ENCODE measurements at regions not wholly inside any gene's neighbourhood (a gene's known extent, or its start where the extent isn't known, plus 50 kb on each side); places are given as distances from the start of the nearest gene placed in this dataset.

DNA sequence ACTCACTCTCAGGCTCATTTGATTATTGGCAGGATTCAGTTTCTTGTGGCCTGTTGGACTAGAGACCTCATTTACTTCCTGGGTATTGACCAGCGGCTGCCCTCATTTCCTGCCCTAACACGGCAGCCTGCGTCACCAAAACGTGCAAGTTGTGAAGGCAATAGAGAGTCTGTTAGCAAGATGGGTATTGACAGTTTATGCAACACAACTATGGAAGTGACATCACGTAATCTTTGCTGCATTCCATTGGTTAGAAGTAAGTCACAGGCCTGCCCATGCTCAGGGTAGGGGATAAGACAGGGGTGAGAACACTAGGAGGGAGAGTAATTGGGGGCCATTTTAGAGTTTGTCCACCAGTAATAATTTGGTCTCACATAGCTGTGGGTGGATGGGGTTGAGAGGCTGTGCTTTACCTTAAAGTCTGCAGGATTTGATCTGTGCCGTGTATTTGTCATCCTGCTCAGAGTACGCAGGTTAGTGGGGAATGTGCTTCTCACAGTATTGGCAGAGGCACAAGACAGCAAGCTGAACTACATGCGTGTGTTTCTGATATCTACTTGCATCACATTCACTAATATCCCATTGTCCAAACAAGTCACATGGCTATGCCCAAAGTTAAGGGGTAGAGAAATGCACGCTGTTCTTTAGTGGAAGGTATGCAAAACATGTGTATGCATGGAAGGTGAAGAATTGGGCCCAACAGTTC, 83.3 kb downstream of the EDEM1 start:
- H2BK12ac ChIP-seq (ENCODE audit: low read length) = no peak overlapping the region
- H3K36me3 ChIP-seq (replicated peaks in 1 of 2; ENCODE audit: control insufficient read depth in 2 of 2, insufficient read depth in 2 of 2, low read length in 2 of 2) = no peaks in the 10 kb centered on the region
- no peak overlapping the region for H2AK5ac ChIP-seq (ENCODE audit: low read depth, low read length)
- H3K9me3 ChIP-seq (replicated peaks in 1 of 2; ENCODE audit: control insufficient read depth in 2 of 2, insufficient read depth in 1 of 2, low read depth in 1 of 2, low read length in 2 of 2) = no peaks in the 10 kb centered on the region
- no peak overlapping the region for H3K4ac ChIP-seq (ENCODE audit: low read length)
- no peak overlapping the region for H3K23ac ChIP-seq (ENCODE audit: low read depth, low read length, poor library complexity)
- no peak overlapping the region for H2AFZ ChIP-seq (ENCODE audit: low read length)
- H3K4me2 ChIP-seq (ENCODE audit: insufficient read depth, low read length, poor library complexity, severe bottlenecking) = no peak overlapping the region
- H3K14ac ChIP-seq (ENCODE audit: low read length) = no peak overlapping the region
- H3K79me1 ChIP-seq (ENCODE audit: low read depth, low read length) = no peaks in the 10 kb centered on the region
- H4K8ac ChIP-seq (ENCODE audit: low read depth, low read length) = no peak overlapping the region
- no peak overlapping the region for H3K4me3 ChIP-seq (ENCODE audit: low read length in 2 of 2)
- no peak overlapping the region for H4K91ac ChIP-seq (ENCODE audit: low read depth, low read length, poor library complexity)
- no peak overlapping the region for H3K18ac ChIP-seq (ENCODE audit: low read length)
- H3K9ac ChIP-seq (ENCODE audit: low read depth, low read length, poor library complexity) = no peak overlapping the region
- H2BK120ac ChIP-seq (ENCODE audit: low read depth, low read length) = no peak overlapping the region
- H2BK5ac ChIP-seq (ENCODE audit: low read length) = no peak overlapping the region
- no peaks in the 10 kb centered on the region for H3K4me1 ChIP-seq (ENCODE audit: control insufficient read depth in 2 of 2, insufficient read depth in 1 of 2, low read depth in 1 of 2, low read length in 2 of 2)
- no peak overlapping the region for H3K27ac ChIP-seq (replicated peaks; ENCODE audit: low read length)
- no peak for DNase-seq (ENCODE audit: low spot score)
- peaks cover 0 to 7% (median 0%) of the 10 kb centered on the region in 3 experiments for H3K27me3 ChIP-seq (ENCODE audit: control insufficient read depth in 3 of 3, insufficient read depth in 3 of 3, low read depth in 1 of 3, low read length in 3 of 3)
- H2BK15ac ChIP-seq (ENCODE audit: low read length) = no peak overlapping the region
- WGBS, 2 donors (ENCODE audit: extremely low coverage in 2 of 2, insufficient read length in 2 of 2, insufficient replicate concordance in 1 of 2) = no CpG with 5 or more reads among the region's 9 CpGs

DNA sequence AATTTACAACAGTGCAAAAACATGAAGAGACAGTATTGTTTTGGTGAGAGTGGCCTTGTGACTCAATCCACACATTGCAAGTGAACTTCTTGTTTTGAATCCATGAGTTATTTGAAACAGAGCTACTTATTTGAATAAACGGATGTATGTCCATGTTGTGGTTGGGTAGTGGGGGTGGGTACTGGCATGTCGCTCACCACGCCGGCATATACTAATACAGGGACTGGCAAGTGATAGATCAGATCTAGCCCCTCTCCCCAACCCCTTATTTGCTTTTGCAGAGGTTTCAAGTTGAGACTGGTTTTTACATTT, 83.8 kb downstream of the EDEM1 start:
- Histone ChIP-seq H2AFZ (ENCODE audit: low read length) (no peak overlapping the region), H3K4me1 (ENCODE audit: control insufficient read depth in 2 of 2, insufficient read depth in 1 of 2, low read depth in 1 of 2, low read length in 2 of 2) (no peaks in the 10 kb centered on the region), H3K9me3 (replicated peaks in 1 of 2; ENCODE audit: control insufficient read depth in 2 of 2, insufficient read depth in 1 of 2, low read depth in 1 of 2, low read length in 2 of 2) (no peaks in the 10 kb centered on the region), H3K27me3 (ENCODE audit: control insufficient read depth in 3 of 3, insufficient read depth in 3 of 3, low read depth in 1 of 3, low read length in 3 of 3) (peaks cover 0 to 7% (median 0%) of the 10 kb centered on the region in 3 experiments), H3K18ac (ENCODE audit: low read length) (no peak overlapping the region), H3K14ac (ENCODE audit: low read length) (no peak overlapping the region), H4K91ac (ENCODE audit: low read depth, low read length, poor library complexity) (no peak overlapping the region), H3K36me3 (replicated peaks in 1 of 2; ENCODE audit: control insufficient read depth in 2 of 2, insufficient read depth in 2 of 2, low read length in 2 of 2) (no peaks in the 10 kb centered on the region), H3K4me3 (ENCODE audit: low read length in 2 of 2) (no peak overlapping the region), H2BK120ac (ENCODE audit: low read depth, low read length) (no peak overlapping the region), H3K9ac (ENCODE audit: low read depth, low read length, poor library complexity) (no peak overlapping the region), H3K79me1 (ENCODE audit: low read depth, low read length) (no peaks in the 10 kb centered on the region), H3K23ac (ENCODE audit: low read depth, low read length, poor library complexity) (no peak overlapping the region), H2AK5ac (ENCODE audit: low read depth, low read length) (no peak overlapping the region), H3K4me2 (ENCODE audit: insufficient read depth, low read length, poor library complexity, severe bottlenecking) (no peak overlapping the region), H3K4ac (ENCODE audit: low read length) (no peak overlapping the region), H3K27ac (replicated peaks; ENCODE audit: low read length) (no peak overlapping the region), H2BK15ac (ENCODE audit: low read length) (no peak overlapping the region), H2BK12ac (ENCODE audit: low read length) (no peak overlapping the region), H2BK5ac (ENCODE audit: low read length) (no peak overlapping the region), H4K8ac (ENCODE audit: low read depth, low read length) (no peak overlapping the region)
- DNase-seq (ENCODE audit: low spot score) = no peak
- WGBS, 2 donors (ENCODE audit: extremely low coverage in 2 of 2, insufficient read length in 2 of 2, insufficient replicate concordance in 1 of 2) = no CpG with 5 or more reads among the region's 4 CpGs

DNA sequence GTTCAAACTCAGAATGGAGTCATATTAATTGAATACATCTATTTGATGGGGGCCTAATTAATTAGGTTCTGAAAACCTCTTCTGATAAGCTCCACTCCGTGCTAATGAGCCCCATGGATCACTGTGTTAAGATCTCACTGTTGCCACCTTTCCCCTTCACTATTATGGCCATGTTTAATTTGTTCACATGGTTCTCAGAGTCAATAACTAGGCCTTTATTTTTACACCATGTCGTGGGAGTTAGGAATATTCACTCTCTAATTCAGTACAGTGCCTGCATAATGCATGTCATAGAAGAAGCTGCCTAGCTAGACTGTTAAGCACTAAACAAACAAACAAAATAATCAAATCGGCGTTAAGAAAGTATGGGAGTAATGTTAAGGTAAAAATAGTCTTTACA, 84.9 kb downstream of the EDEM1 start:
- H3K9ac ChIP-seq (ENCODE audit: low read depth, low read length, poor library complexity) = no peak overlapping the region
- DNase-seq (ENCODE audit: low spot score) = no peak
- H3K36me3 ChIP-seq (replicated peaks in 1 of 2; ENCODE audit: control insufficient read depth in 2 of 2, insufficient read depth in 2 of 2, low read length in 2 of 2) = no peaks in the 10 kb centered on the region
- no peak overlapping the region for H3K4me3 ChIP-seq (ENCODE audit: low read length in 2 of 2)
- H3K18ac ChIP-seq (ENCODE audit: low read length) = no peak overlapping the region
- peaks cover 0 to 7% (median 0%) of the 10 kb centered on the region in 3 experiments for H3K27me3 ChIP-seq (ENCODE audit: control insufficient read depth in 3 of 3, insufficient read depth in 3 of 3, low read depth in 1 of 3, low read length in 3 of 3)
- H3K14ac ChIP-seq (ENCODE audit: low read length) = no peak overlapping the region
- WGBS, 2 donors (ENCODE audit: extremely low coverage in 2 of 2, insufficient read length in 2 of 2, insufficient replicate concordance in 1 of 2) = no CpG with 5 or more reads among the region's 4 CpGs
- H4K8ac ChIP-seq (ENCODE audit: low read depth, low read length) = no peak overlapping the region
- no peaks in the 10 kb centered on the region for H3K9me3 ChIP-seq (replicated peaks in 1 of 2; ENCODE audit: control insufficient read depth in 2 of 2, insufficient read depth in 1 of 2, low read depth in 1 of 2, low read length in 2 of 2)
- no peaks in the 10 kb centered on the region for H3K4me1 ChIP-seq (ENCODE audit: control insufficient read depth in 2 of 2, insufficient read depth in 1 of 2, low read depth in 1 of 2, low read length in 2 of 2)
- H3K23ac ChIP-seq (ENCODE audit: low read depth, low read length, poor library complexity) = no peak overlapping the region
- H3K27ac ChIP-seq (replicated peaks; ENCODE audit: low read length) = no peak overlapping the region
- H2AK5ac ChIP-seq (ENCODE audit: low read depth, low read length) = no peak overlapping the region
- no peak overlapping the region for H2BK120ac ChIP-seq (ENCODE audit: low read depth, low read length)
- no peak overlapping the region for H2BK5ac ChIP-seq (ENCODE audit: low read length)
- no peak overlapping the region for H4K91ac ChIP-seq (ENCODE audit: low read depth, low read length, poor library complexity)
- no peak overlapping the region for H3K4me2 ChIP-seq (ENCODE audit: insufficient read depth, low read length, poor library complexity, severe bottlenecking)
- no peak overlapping the region for H2BK12ac ChIP-seq (ENCODE audit: low read length)
- no peak overlapping the region for H2BK15ac ChIP-seq (ENCODE audit: low read length)
- no peaks in the 10 kb centered on the region for H3K79me1 ChIP-seq (ENCODE audit: low read depth, low read length)
- H3K4ac ChIP-seq (ENCODE audit: low read length) = no peak overlapping the region
- no peak overlapping the region for H2AFZ ChIP-seq (ENCODE audit: low read length)

DNA sequence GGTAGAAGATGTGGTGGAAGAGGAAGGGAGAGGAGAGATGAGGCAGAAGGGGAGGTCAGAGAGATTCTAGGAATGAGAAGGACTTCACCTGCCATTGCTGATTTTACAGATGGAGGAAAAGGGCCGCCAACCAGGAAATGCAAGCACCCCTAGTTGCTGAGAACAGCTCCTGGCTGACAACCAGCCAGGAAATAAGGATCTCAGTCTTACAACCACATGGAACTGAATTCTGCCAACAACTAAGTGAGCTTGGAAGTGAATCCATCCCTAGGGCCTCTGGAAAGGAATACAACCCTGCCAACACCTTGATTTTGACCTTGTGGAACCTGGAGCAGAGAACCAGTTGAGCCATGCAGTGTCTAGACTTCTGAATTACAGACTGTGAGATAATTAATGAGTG, 86.6 kb downstream of the EDEM1 start:
- no peak overlapping the region for H3K4me2 ChIP-seq (ENCODE audit: insufficient read depth, low read length, poor library complexity, severe bottlenecking)
- no peak overlapping the region for H2BK5ac ChIP-seq (ENCODE audit: low read length)
- no peak overlapping the region for H2BK15ac ChIP-seq (ENCODE audit: low read length)
- peaks cover 0 to 2% of the 10 kb centered on the region in 2 donors for H3K4me1 ChIP-seq (ENCODE audit: control insufficient read depth in 2 of 2, insufficient read depth in 1 of 2, low read depth in 1 of 2, low read length in 2 of 2)
- no peak overlapping the region for H3K4ac ChIP-seq (ENCODE audit: low read length)
- no peak overlapping the region for H3K27ac ChIP-seq (replicated peaks; ENCODE audit: low read length)
- H3K9me3 ChIP-seq (replicated peaks in 1 of 2; ENCODE audit: control insufficient read depth in 2 of 2, insufficient read depth in 1 of 2, low read depth in 1 of 2, low read length in 2 of 2) = no peaks in the 10 kb centered on the region
- no peak overlapping the region for H4K8ac ChIP-seq (ENCODE audit: low read depth, low read length)
- no peak overlapping the region for H2AFZ ChIP-seq (ENCODE audit: low read length)
- no peak for DNase-seq (ENCODE audit: low spot score)
- no peak overlapping the region for H3K23ac ChIP-seq (ENCODE audit: low read depth, low read length, poor library complexity)
- H3K4me3 ChIP-seq (ENCODE audit: low read length in 2 of 2) = no peak overlapping the region
- peaks cover 0 to 3% (median 0%) of the 10 kb centered on the region in 3 experiments for H3K27me3 ChIP-seq (ENCODE audit: control insufficient read depth in 3 of 3, insufficient read depth in 3 of 3, low read depth in 1 of 3, low read length in 3 of 3)
- no peak overlapping the region for H3K14ac ChIP-seq (ENCODE audit: low read length)
- H3K18ac ChIP-seq (ENCODE audit: low read length) = no peak overlapping the region
- H4K91ac ChIP-seq (ENCODE audit: low read depth, low read length, poor library complexity) = no peak overlapping the region
- H3K9ac ChIP-seq (ENCODE audit: low read depth, low read length, poor library complexity) = no peak overlapping the region
- no peaks in the 10 kb centered on the region for H3K79me1 ChIP-seq (ENCODE audit: low read depth, low read length)
- WGBS, 2 donors (ENCODE audit: extremely low coverage in 2 of 2, insufficient read length in 2 of 2, insufficient replicate concordance in 1 of 2) = no CpG with 5 or more reads among the region's 1 CpG
- H2BK120ac ChIP-seq (ENCODE audit: low read depth, low read length) = no peak overlapping the region
- no peaks in the 10 kb centered on the region for H3K36me3 ChIP-seq (replicated peaks in 1 of 2; ENCODE audit: control insufficient read depth in 2 of 2, insufficient read depth in 2 of 2, low read length in 2 of 2)
- H2BK12ac ChIP-seq (ENCODE audit: low read length) = no peak overlapping the region
- H2AK5ac ChIP-seq (ENCODE audit: low read depth, low read length) = no peak overlapping the region
